Bronchial epithelial cell (primary cell): ENCODE measurements at regions not wholly inside any gene's neighbourhood (a gene's known extent, or its start where the extent isn't known, plus 50 kb on each side); places are given as distances from the start of the nearest gene placed in this dataset.
A peak's percentile ranks its signal among the peaks of the same experiment; 100 is the strongest.

Source experiments
- DNase-seq: peaks from one replicate; pipeline ENCODE4 v3.0.0-alpha.2; 2010; ENCODE audit warnings: low read depth
- FAIRE-seq: peaks from 2 replicates; lab custom pipeline; 2011; peaks lifted over from hg19 to GRCh38; lab: Jason Lieb, UNC
- H3K27me3 ChIP-seq: 2 replicates; pipeline ENCODE4 v1.5.1; 2011; ENCODE audit warnings: low read length; ENCODE audit not compliant: control insufficient read depth, insufficient read depth
- H3K36me3 ChIP-seq: 2 replicates; pipeline ENCODE4 v1.5.1; 2011; ENCODE audit warnings: low read length; ENCODE audit not compliant: control insufficient read depth, insufficient read depth
- H3K4me3 ChIP-seq: 2 replicates; pipeline ENCODE4 v1.5.1; 2011; ENCODE audit warnings: mild to moderate bottlenecking, low read depth, low read length, control low read depth
- TF ChIP-seq, protein P1 (sequence below): IDR thresholded peaks from 2 replicates; pipeline ENCODE4 v1.5.1; 2011; ENCODE audit warnings: mild to moderate bottlenecking, moderate library complexity, low read length, control low read depth, inconsistent platforms; ENCODE audit not compliant: insufficient read depth, severe bottlenecking

DNA sequence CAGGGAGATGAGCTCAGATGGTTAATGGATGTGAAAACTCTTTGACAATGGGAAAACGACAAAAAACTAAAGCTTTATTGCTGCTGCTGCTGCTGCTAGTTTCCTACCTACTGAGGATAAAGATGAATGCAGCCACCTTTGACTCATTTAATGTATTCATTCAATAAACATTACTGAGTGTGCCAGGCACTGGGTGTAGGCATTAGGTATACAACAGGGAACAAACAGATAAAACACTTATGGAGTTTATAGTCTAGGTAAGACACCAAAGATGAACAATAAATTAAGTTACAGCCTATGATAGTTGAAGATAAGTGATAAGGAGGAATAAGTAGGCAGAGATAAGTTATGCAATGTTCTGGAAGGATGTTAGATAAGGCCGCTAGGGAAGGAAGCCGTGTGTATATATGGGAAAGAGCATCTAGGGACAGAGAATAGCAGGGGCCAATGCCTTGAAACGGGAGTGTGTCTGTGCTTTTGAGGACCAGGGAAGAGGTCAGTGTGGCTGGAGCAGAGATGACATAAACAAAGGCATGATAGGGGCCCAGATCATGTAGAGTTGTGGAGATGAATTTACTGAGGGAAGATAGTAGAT is 477.6 kb downstream of the NTRK2 start:
- DNase-seq (no peak), FAIRE-seq (peak; percentile 40)
- H3K27me3 ChIP-seq: peaks cover 2% of the 10 kb centered on the region
- TF ChIP-seq, protein P1, sequence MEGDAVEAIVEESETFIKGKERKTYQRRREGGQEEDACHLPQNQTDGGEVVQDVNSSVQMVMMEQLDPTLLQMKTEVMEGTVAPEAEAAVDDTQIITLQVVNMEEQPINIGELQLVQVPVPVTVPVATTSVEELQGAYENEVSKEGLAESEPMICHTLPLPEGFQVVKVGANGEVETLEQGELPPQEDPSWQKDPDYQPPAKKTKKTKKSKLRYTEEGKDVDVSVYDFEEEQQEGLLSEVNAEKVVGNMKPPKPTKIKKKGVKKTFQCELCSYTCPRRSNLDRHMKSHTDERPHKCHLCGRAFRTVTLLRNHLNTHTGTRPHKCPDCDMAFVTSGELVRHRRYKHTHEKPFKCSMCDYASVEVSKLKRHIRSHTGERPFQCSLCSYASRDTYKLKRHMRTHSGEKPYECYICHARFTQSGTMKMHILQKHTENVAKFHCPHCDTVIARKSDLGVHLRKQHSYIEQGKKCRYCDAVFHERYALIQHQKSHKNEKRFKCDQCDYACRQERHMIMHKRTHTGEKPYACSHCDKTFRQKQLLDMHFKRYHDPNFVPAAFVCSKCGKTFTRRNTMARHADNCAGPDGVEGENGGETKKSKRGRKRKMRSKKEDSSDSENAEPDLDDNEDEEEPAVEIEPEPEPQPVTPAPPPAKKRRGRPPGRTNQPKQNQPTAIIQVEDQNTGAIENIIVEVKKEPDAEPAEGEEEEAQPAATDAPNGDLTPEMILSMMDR: no peak
- no peaks in the 10 kb centered on the region for H3K36me3 ChIP-seq
- no peak overlapping the region for H3K4me3 ChIP-seq

- no peak for FAIRE-seq
- Histone ChIP-seq H3K36me3 (no peaks in the 10 kb centered on the region), H3K4me3 (no peak overlapping the region), H3K27me3 (peaks cover 2% of the 10 kb centered on the region)
- TF ChIP-seq, protein P1: peak; percentile 70
- DNase-seq: peak; percentile 55
These were observed 473.4 kb downstream of the NTRK2 start for GRCh38 chr9:85142968-85143367.

DNA sequence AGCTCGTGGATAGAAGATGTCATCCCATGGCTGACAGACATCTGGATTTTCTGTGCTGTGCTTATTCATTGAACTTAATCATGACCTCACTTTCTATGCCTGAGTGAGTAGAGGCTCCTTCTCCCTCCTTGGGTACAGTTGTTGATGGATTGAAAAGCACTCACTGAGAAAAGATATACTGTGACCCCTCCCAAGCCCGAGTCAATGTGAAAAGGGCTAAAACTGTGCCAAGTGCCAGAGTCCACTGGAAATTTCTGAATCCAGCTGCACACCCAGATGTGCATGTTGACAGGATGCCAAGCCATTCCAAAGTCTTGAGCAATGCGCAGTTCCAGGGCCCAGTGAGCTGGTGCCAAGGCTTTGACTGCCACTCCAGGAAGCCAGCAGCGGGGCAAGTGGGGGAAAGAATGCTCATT is 473.0 kb downstream of the NTRK2 start:
- DNase-seq: peak; percentile 23
- peak; percentile 52 for FAIRE-seq
- TF ChIP-seq, protein P1: no peak
- Histone ChIP-seq H3K4me3 (no peak overlapping the region), H3K27me3 (peaks cover 2% of the 10 kb centered on the region), H3K36me3 (no peaks in the 10 kb centered on the region)

DNA sequence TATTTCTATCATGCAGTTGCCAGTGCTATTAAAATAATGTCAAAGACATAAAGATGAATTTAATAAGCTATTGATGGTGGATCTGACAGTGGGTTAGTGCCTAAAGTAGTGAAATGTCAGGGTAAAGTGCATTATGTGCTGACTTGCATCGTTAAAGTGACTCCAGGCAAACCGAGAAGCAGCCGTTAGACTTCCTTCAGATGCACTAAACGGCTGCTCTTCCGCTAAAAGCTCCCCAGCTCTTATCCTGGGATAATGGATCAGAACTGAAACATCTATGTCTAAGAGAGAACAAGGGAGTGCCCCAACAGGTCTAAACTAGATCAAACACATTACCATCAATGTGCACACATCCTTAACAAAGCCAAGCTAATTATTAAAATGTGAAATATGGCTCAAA is 468.2 kb downstream of the NTRK2 start:
- TF ChIP-seq, protein P1: no peak
- no peak for DNase-seq
- no peak overlapping the region for H3K4me3 ChIP-seq
- FAIRE-seq: no peak
- no peaks in the 10 kb centered on the region for H3K27me3 ChIP-seq
- H3K36me3 ChIP-seq: no peaks in the 10 kb centered on the region

GRCh38 chr9:85136987-85137386 is 467.5 kb downstream of the NTRK2 start:
- Histone ChIP-seq H3K4me3 (no peak overlapping the region), H3K27me3 (no peaks in the 10 kb centered on the region), H3K36me3 (no peaks in the 10 kb centered on the region)
- FAIRE-seq (no peak), DNase-seq (no peak)
- TF ChIP-seq, protein P1: no peak

DNA sequence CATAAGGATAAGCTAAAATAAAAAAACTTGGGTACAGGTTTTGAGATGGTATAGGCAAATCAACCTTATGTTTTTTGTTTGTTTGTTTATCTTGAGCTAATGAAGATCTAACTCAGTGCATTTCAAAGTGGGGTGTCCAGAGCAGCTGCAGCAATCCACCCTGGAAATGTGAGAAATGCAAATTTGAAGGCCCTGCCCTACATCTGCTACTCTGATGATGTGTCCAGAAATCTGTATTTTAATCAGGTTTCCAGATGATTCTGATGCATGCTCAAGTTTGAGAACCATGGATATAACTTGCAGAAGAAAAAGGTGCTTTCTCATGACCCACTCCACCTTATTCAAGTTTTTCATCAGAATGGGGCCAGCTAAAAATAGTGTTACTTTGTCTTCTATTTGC is 467.0 kb downstream of the NTRK2 start:
- DNase-seq (no peak), FAIRE-seq (no peak)
- Histone ChIP-seq H3K36me3 (no peaks in the 10 kb centered on the region), H3K27me3 (no peaks in the 10 kb centered on the region), H3K4me3 (no peak overlapping the region)
- TF ChIP-seq, protein P1: no peak
